SJSA1 (cell line): ENCODE measurements at regions not wholly inside any gene's neighbourhood (a gene's known extent, or its start where the extent isn't known, plus 50 kb on each side); places are given as distances from the start of the nearest gene placed in this dataset.

ENCODE experiments used
- DNase-seq, 2 experiments: peaks; one replicate each; pipeline ENCODE4 v3.0.0-alpha.2; 2015 to 2020; ENCODE audit warnings: low spot score in 2 of 2, low read depth in 1 of 2
- H3K27ac ChIP-seq: fragments of 250-450 bp; sonication (Bioruptor Pico); 2 replicates; pipeline ENCODE4 v1.5.1; 2020; ENCODE audit warnings: mild to moderate bottlenecking, moderate library complexity
- H3K27me3 ChIP-seq: fragments of 250-450 bp; sonication (Bioruptor Pico); replicated peaks from 2 replicates; pipeline ENCODE4 v1.5.1; 2020; ENCODE audit warnings: mild to moderate bottlenecking, moderate library complexity
- H3K36me3 ChIP-seq: fragments of 250-450 bp; sonication (Bioruptor Pico); 2 replicates; pipeline ENCODE4 v1.5.1; 2020; ENCODE audit warnings: mild to moderate bottlenecking
- H3K4me1 ChIP-seq: fragments of 250-450 bp; sonication (Bioruptor Pico); replicated peaks from 2 replicates; pipeline ENCODE4 v1.6.1; 2021; ENCODE audit warnings: mild to moderate bottlenecking
- H3K4me3 ChIP-seq: fragments of 250-450 bp; sonication (Bioruptor Pico); 2 replicates; pipeline ENCODE4 v1.5.1; 2020; ENCODE audit warnings: mild to moderate bottlenecking
- H3K9me3 ChIP-seq: fragments of 250-450 bp; sonication (Bioruptor Pico); replicated peaks from 2 replicates; pipeline ENCODE4 v1.5.1; 2020; ENCODE audit warnings: mild to moderate bottlenecking

DNA sequence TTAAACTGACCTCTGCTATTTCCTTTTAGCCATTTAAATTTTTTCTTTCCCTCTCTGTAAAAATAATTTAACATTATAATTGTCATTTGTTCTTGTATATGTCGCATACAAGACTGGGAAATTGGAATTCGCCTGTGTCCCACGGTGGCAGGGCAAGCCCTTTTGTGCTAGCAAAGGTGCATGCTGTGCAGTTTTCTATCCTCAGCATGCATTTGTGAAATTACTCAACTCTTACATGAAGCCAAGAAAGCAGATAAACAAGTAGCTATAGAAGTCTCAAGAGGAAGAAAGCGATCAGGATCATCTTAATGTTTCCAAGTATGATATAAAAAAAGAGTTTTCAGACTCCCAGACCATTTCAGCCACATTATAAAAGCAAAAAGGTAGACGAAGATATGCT is 392.6 kb upstream of the CHST9 start:
- Histone ChIP-seq H3K36me3 (no peaks in the 10 kb centered on the region), H3K4me1 (no peaks in the 10 kb centered on the region), H3K27ac (no peak overlapping the region), H3K4me3 (no peak overlapping the region), H3K27me3 (no peaks in the 10 kb centered on the region), H3K9me3 (no peaks in the 10 kb centered on the region)
- no peak for DNase-seq

DNA sequence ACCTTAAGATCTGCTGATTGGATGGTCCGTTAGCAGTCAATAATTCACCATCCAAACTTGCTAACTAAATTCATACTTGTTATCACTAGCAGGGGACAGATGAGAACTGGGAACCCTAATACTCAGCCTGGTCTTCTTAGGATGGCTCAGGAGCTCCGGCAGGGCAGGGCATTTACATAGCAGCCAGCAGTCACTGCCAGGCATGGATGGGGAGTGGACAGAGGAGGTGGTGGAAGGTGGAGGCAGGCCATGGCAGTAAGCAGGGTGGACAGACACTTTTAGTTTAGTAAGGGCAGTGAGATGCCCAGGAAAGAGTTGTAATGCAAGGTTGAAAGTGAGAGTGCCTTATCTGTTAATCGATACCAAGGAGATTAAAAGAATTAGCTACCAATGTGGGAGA is 392.2 kb upstream of the CHST9 start:
- H3K27ac ChIP-seq: no peak overlapping the region
- DNase-seq: no peak
- no peaks in the 10 kb centered on the region for H3K9me3 ChIP-seq
- H3K4me3 ChIP-seq: no peak overlapping the region
- no peaks in the 10 kb centered on the region for H3K36me3 ChIP-seq
- no peaks in the 10 kb centered on the region for H3K4me1 ChIP-seq
- H3K27me3 ChIP-seq: no peaks in the 10 kb centered on the region

DNA sequence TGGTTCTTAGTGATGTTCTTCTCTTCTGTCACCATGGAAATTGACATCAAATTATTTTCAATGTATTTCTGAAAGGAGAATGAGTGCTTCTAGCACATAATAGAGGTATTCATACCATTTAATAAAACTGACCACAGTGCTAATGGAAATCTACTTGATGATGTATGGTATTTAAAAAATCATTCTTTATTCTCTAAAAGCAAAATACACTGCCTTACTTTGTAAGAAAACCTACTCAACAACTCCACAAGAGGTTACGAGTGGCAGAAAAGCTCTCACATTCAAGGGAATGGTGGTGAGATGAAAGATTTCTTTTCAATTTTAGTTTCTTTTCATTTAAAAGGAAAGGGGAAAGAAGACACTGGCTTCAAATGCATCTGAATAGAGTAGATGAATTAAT is 382.3 kb upstream of the CHST9 start:
- no peaks in the 10 kb centered on the region for H3K36me3 ChIP-seq
- H3K4me3 ChIP-seq: no peak overlapping the region
- H3K4me1 ChIP-seq: no peaks in the 10 kb centered on the region
- no peaks in the 10 kb centered on the region; the same call in 1 of the 2 replicates for H3K27me3 ChIP-seq
- no peak for DNase-seq
- H3K27ac ChIP-seq: no peak overlapping the region
- no peaks in the 10 kb centered on the region for H3K9me3 ChIP-seq

DNA sequence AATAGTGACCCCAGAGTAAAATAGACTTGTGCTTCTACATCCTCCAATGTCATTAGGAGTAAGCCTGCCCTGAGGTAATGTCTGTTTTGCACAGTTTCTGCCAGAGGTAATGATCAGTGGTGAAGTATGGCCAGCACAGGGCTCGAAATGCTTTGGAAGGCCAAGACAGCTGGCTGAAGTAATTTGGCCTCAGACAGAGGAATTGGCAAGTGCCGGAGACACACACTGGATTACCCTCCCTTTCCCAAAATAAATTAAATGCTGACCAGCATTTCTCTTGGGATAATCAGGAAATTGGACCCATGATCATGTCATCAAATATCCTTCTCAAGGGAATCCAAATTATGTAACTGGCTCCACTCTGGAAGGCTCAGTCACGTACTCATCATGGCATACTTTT is 379.0 kb upstream of the CHST9 start:
- Histone ChIP-seq H3K4me3 (no peak overlapping the region), H3K9me3 (no peaks in the 10 kb centered on the region), H3K27me3 (peaks cover 6% of the 10 kb centered on the region; the same call in 1 of the 2 replicates), H3K27ac (no peak overlapping the region), H3K36me3 (no peaks in the 10 kb centered on the region), H3K4me1 (no peaks in the 10 kb centered on the region)
- DNase-seq: no peak

DNA sequence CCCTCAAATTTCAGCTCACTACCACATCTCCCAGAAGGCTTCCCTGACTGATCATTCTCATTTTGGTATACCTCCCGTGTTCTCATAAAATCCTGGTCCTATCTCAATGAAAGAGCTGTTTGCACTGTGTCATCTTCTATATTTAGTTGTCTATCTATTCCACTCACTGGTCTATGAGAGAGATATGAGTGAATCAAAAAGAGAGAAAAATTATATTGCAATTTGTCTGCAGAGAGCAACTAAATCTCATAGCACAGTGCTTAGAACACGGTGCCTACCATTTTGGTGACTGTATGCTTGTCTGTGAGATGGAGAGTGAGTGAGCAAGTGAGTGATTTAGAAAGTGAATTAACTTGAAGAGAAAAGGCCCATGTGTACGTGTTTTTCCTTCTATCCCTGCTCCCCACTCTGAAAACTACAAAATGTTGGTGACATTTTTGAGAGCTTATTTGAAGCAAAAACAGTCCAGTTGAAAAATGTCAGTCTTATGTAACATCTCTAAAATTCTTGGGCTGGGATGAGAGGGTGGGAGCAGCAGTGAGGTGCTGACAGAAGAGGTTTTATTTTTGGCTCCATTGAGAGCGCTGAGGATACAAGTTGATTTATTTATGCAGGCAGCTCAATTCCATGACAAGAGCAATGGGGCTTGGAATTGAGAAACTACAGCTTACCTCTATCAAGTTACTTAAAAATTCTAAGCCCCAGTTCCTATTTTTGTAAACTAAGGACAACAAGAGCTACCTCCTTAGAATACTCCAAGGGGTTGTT is 373.5 kb upstream of the CHST9 start:
- H3K27ac ChIP-seq: no peak overlapping the region
- DNase-seq: no peak
- no peaks in the 10 kb centered on the region for H3K9me3 ChIP-seq
- no peaks in the 10 kb centered on the region for H3K4me1 ChIP-seq
- peaks cover 6% of the 10 kb centered on the region; the same call in 1 of the 2 replicates for H3K27me3 ChIP-seq
- no peaks in the 10 kb centered on the region for H3K36me3 ChIP-seq
- H3K4me3 ChIP-seq: no peak overlapping the region

DNA sequence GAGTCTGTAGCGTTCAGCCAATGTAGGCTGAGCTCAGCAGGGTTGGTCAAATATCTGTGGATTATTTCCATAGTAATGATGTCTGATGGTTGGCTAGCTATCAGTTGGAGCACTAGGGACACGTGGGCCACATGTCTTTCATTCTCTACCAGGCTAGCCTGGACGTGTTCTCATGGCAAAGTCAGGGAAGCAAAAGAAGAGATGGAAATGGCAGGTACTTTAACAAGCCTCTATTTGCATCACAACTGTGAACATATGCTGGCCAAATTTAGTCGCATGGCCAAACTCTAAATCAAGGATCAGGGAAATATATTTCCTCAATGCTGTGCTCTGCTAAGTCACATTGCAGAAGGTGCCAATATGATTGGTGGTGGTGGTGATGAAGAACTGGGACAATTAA is 371.6 kb upstream of the CHST9 start:
- H3K9me3 ChIP-seq: no peaks in the 10 kb centered on the region
- H3K4me1 ChIP-seq: no peaks in the 10 kb centered on the region
- no peak overlapping the region for H3K27ac ChIP-seq
- H3K27me3 ChIP-seq: 0 out of 2 replicates have a peak, but pooled peaks cover 6% of the 10 kb centered on the region
- DNase-seq: no peak
- no peaks in the 10 kb centered on the region for H3K36me3 ChIP-seq
- H3K4me3 ChIP-seq: no peak overlapping the region

DNA sequence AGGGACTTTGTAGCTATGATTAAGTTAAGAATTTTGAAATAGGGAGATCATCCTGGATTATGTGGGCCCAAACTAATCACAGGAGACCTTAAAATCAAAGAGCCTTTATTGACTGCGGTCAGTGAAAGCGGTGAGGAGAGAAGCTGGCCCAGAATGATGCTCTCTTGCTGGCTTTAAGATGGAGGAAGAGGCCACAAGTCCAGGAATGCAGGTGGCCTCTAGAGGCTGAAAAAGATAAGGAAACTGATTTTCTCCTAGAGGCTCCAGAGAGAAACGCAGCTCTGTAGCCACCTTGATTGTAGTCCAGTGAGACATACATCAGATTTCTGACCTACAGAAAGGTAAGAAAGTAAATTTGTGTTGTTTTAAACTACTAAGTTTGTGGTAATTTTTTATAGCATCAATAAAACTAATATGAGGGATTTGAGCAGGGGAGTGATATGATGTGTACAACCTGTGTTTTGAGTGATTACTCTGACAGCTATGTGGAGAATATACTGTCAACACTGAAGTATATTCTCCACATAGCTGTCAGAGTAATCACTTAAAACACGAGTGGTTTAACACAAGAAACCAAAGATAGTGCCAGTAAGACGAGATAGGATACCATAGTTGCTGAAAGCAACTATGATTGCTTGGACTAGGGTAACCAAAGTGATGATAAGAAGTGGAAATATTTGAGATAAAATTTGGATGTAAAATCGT is 364.4 kb upstream of the CHST9 start:
- Histone ChIP-seq H3K27ac (no peak overlapping the region), H3K36me3 (no peaks in the 10 kb centered on the region), H3K4me1 (no peaks in the 10 kb centered on the region), H3K27me3 (no peaks in the 10 kb centered on the region), H3K4me3 (no peak overlapping the region), H3K9me3 (no peaks in the 10 kb centered on the region)
- no peak for DNase-seq

DNA sequence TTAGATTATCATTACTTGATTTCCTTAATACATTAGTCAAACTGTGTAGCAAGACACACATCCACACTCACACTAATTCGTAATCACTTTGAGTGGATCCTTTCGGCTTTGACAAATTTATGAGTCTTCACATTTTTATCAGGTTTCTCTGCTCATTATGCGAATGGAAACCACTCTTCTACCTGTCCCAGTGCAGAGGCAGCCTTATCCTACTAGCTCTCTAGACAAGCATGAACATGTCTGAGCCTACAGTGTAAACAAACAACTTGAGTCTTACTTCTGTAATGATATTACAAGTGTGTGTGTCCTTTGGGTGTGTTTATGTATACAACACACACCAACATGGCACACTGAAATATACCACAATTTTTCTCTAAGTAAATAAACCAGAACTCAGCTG is 361.9 kb upstream of the CHST9 start:
- no peaks in the 10 kb centered on the region; the same call in 1 of the 2 replicates for H3K27me3 ChIP-seq
- H3K4me1 ChIP-seq: no peaks in the 10 kb centered on the region
- no peaks in the 10 kb centered on the region for H3K9me3 ChIP-seq
- DNase-seq: no peak
- no peaks in the 10 kb centered on the region for H3K36me3 ChIP-seq
- no peak overlapping the region for H3K4me3 ChIP-seq
- no peak overlapping the region for H3K27ac ChIP-seq

DNA sequence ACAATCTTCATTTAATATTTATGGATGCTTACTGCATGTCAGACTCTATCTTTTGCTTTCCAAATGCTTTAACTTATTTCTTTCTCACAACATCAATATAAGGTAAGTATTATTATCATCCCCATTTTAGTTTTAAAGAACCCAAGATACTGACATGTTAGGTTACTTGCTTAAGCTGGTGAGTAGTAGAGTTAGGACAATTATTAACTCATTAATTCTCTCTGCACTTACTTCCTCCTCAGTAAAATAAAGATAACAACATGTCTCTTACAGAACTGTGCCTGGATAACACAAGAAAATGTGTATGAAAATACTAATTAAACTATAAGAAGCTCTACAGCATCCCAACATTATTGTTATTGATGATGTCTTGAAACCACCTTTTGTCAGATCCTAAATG is 359.1 kb upstream of the CHST9 start:
- no peaks in the 10 kb centered on the region for H3K4me1 ChIP-seq
- H3K36me3 ChIP-seq: no peaks in the 10 kb centered on the region
- H3K27ac ChIP-seq: no peak overlapping the region
- H3K4me3 ChIP-seq: no peak overlapping the region
- H3K9me3 ChIP-seq: no peaks in the 10 kb centered on the region
- DNase-seq: no peak
- no peaks in the 10 kb centered on the region; the same call in 1 of the 2 replicates for H3K27me3 ChIP-seq

DNA sequence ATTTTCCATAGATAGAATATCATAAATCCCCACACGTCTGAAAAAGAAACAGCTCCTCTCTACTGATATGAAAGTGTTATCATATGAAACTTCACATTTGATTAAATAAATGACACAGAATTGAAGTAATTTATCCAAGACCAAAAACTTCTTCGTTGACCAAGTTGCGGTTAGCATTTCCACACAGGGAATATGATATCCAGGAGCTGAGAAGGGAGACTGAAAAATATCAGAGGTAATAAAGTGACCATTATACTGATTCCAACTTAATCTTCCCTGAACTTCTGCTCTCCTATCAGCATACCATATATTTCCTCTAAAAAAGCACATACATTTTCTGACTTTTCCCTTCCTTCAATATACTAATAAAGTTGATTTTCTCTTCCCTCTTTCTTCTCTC is 356.2 kb upstream of the CHST9 start:
- Histone ChIP-seq H3K27me3 (no peaks in the 10 kb centered on the region; the same call in 1 of the 2 replicates), H3K4me1 (no peaks in the 10 kb centered on the region), H3K9me3 (no peaks in the 10 kb centered on the region), H3K36me3 (no peaks in the 10 kb centered on the region), H3K4me3 (no peak overlapping the region), H3K27ac (no peak overlapping the region)
- no peak for DNase-seq

DNA sequence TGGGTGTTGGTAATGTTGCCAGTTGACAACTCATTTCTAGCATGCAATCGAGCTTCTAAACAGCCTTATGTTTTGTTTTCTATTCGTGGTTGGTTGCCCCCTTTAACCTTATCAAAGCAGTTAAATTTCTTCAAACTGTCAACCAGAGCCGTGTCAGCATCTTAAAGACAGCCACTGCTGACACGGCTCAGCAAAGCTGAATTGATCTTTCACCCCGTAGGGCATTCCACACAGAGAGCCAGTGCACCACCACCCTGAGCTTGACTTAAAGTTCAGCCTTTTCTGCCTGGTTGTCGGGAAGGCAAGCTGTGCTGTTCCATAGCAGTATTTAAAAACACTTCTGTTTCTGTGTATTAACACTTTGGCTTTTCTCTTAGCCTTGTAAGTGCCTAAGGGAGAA is 355.0 kb upstream of the CHST9 start:
- no peaks in the 10 kb centered on the region for H3K4me1 ChIP-seq
- no peak overlapping the region for H3K4me3 ChIP-seq
- DNase-seq: no peak
- no peak overlapping the region for H3K27ac ChIP-seq
- no peaks in the 10 kb centered on the region; the same call in 1 of the 2 replicates for H3K27me3 ChIP-seq
- no peaks in the 10 kb centered on the region for H3K36me3 ChIP-seq
- H3K9me3 ChIP-seq: no peaks in the 10 kb centered on the region

DNA sequence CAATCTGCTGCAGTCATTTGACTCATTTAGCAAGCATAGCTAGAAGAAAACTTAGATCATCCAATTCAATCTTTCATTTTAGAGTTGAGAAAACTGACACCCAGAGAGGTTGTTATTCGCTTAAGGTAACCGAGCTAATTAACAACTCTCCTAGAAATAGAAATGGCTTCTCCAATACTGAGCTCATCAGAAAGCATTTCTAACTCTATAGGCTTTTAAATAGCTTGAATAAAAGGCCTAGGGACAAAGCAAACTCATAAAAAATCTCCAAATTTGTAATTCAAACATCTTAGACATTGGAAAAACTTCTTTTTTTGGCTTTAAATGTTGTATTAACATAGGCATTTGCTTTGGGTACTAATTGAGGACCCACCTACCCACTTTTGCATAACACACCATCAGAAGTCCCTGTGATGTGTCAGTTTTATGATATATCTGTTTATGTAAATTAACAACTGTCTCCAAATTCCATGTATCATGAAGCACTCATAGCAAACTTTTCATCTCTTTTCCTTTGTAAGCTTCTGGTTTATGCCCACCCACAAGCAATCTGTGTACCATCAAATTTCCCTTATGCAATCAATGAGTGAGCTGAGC is 343.9 kb upstream of the CHST9 start:
- H3K9me3 ChIP-seq: no peaks in the 10 kb centered on the region
- H3K27ac ChIP-seq: no peak overlapping the region
- no peaks in the 10 kb centered on the region for H3K4me1 ChIP-seq
- DNase-seq: no peak
- no peaks in the 10 kb centered on the region for H3K36me3 ChIP-seq
- H3K27me3 ChIP-seq: no peaks in the 10 kb centered on the region
- no peak overlapping the region for H3K4me3 ChIP-seq

DNA sequence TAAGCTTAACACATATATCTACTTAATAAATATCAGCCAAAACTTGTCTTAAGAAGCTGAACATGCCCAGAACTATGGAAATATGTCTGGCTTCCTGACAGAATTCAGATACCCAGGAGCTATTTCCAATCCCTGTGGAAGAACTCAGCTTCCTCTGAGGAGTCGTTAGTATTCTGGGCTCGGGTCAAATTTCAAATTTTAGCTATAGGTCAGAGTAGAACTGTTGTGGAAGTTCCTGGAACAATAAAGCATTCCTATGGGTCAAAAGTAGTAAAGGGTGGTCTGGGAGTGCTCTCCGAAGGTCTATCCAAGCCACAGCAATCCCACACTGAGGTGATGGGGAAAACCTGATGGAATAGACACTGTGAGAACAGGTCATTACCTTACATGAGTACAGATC is 342.7 kb upstream of the CHST9 start:
- Histone ChIP-seq H3K36me3 (no peaks in the 10 kb centered on the region), H3K4me1 (no peaks in the 10 kb centered on the region), H3K9me3 (no peaks in the 10 kb centered on the region), H3K27me3 (no peaks in the 10 kb centered on the region), H3K4me3 (no peak overlapping the region), H3K27ac (no peak overlapping the region)
- no peak for DNase-seq

DNA sequence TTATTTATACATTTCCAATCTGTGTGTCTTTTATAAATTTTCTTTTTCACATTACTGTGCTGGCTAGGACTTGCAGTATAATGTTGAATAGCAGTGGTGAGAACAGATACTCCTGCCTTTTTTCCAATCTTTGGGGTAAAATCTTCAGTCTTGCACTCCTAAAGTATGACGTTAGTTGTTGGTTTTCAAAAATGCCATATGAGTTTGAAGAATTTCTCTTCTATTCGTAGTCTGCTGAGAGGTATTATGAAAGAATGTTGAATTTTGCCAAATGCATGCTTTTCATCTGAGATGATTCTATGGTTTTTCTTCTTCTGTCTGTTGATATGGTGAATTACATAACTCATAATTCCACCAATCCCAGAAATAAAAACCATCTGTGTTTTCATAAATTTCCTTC is 335.3 kb upstream of the CHST9 start:
- H3K36me3 ChIP-seq: no peaks in the 10 kb centered on the region
- no peaks in the 10 kb centered on the region for H3K4me1 ChIP-seq
- no peaks in the 10 kb centered on the region for H3K27me3 ChIP-seq
- H3K4me3 ChIP-seq: no peak overlapping the region
- H3K9me3 ChIP-seq: no peaks in the 10 kb centered on the region
- DNase-seq: no peak
- H3K27ac ChIP-seq: no peak overlapping the region
